IPS-20b (cell line): ENCODE measurements at regions not wholly inside any gene's neighbourhood (a gene's known extent, or its start where the extent isn't known, plus 50 kb on each side); places are given as distances from the start of the nearest gene placed in this dataset.

Experiments used
- H3K27ac ChIP-seq: one replicate; pipeline ENCODE4 v1.5.1; 2013; ENCODE audit warnings: low read length
- H3K27me3 ChIP-seq: 2 replicates; pipeline ENCODE4 v1.6.1; 2013; ENCODE audit warnings: mild to moderate bottlenecking, low read length, inconsistent platforms; ENCODE audit not compliant: insufficient read depth
- H3K36me3 ChIP-seq: 2 replicates; pipeline ENCODE4 v1.6.1; 2013; ENCODE audit warnings: low read depth, mild to moderate bottlenecking, inconsistent platforms, low read length, moderate library complexity; ENCODE audit not compliant: insufficient read depth
- H3K4me1 ChIP-seq: 2 replicates; pipeline ENCODE4 v1.6.1; 2013; ENCODE audit warnings: mild to moderate bottlenecking, control low read depth, inconsistent platforms, low read length, moderate library complexity; ENCODE audit not compliant: insufficient read depth
- H3K4me3 ChIP-seq: 2 replicates; pipeline ENCODE4 v1.5.1; 2013; ENCODE audit warnings: mild to moderate bottlenecking, low read length, inconsistent platforms
- H3K9ac ChIP-seq: 2 replicates; pipeline ENCODE4 v1.6.1; 2013; ENCODE audit warnings: low read depth, mild to moderate bottlenecking, inconsistent platforms, low read length, moderate library complexity
- H3K9me3 ChIP-seq: 2 replicates; pipeline ENCODE4 v1.6.1; 2013; ENCODE audit warnings: mild to moderate bottlenecking, low read depth, low read length, inconsistent platforms; ENCODE audit not compliant: insufficient read depth

GRCh38 chr5:6941631-6942030 is 228.4 kb downstream of the TENT4A start:
- H3K36me3 ChIP-seq = no peaks in the 10 kb centered on the region
- no peak overlapping the region for H3K4me3 ChIP-seq
- H3K9ac ChIP-seq = no peak overlapping the region
- no peaks in the 10 kb centered on the region for H3K4me1 ChIP-seq
- no peaks in the 10 kb centered on the region for H3K9me3 ChIP-seq
- H3K27ac ChIP-seq = no peak overlapping the region
- no peaks in the 10 kb centered on the region for H3K27me3 ChIP-seq

- H3K9ac ChIP-seq = no peak overlapping the region
- H3K27me3 ChIP-seq = no peaks in the 10 kb centered on the region
- no peaks in the 10 kb centered on the region for H3K4me1 ChIP-seq
- no peak overlapping the region for H3K27ac ChIP-seq
- H3K9me3 ChIP-seq = no peaks in the 10 kb centered on the region
- no peaks in the 10 kb centered on the region for H3K36me3 ChIP-seq
- no peak overlapping the region for H3K4me3 ChIP-seq
Measured at GRCh38 chr5:6943197-6944112, 230.2 kb downstream of the TENT4A start.

- Histone ChIP-seq H3K27me3 (no peaks in the 10 kb centered on the region), H3K27ac (no peak overlapping the region), H3K4me1 (no peaks in the 10 kb centered on the region), H3K36me3 (no peaks in the 10 kb centered on the region), H3K9me3 (no peaks in the 10 kb centered on the region), H3K9ac (no peak overlapping the region), H3K4me3 (no peak overlapping the region)
Measured at GRCh38 chr5:6948562-6948961, 235.3 kb downstream of the TENT4A start.

DNA sequence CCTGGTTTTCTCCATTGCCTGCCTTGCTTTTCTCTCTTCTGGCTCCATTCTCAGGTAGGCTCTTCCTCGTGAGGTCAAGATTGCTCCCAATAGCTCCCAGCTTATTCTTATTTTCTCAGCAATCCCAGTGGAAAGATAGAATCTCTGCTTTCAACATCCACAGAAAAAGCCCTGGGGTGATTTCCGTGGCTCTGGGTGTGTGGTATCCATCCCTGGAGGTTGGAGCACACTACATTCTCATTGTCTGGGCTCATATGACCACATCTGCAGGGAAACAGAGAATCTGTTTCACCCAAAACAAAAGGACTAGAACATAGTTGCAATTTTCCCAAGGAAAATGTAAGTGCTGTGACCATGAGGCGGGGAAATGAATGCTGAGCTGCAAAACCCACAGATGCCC is 236.0 kb downstream of the TENT4A start:
- no peaks in the 10 kb centered on the region for H3K27me3 ChIP-seq
- H3K9ac ChIP-seq = no peak overlapping the region
- H3K27ac ChIP-seq = no peak overlapping the region
- no peaks in the 10 kb centered on the region for H3K36me3 ChIP-seq
- no peaks in the 10 kb centered on the region for H3K4me1 ChIP-seq
- H3K9me3 ChIP-seq = no peaks in the 10 kb centered on the region
- H3K4me3 ChIP-seq = no peak overlapping the region

DNA sequence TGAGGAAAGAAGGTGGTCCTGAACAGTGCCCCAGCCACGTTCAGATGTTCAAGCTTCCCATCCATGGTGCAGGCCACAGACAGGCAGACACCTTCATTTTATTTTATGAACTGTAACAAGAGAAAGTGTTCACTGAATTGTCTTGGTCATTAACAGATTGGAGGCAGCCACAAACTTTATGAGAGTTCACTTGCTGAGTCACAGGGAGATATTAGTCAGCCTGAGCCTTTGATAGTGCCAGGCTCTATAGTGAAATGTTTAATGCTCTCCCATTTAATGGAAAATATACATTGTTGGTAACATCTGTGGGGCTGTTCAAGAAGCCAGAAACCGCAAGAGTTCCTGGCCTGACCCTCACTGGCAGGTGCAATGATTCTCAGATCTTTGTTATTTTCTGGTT is 237.0 kb downstream of the TENT4A start:
- H3K27ac ChIP-seq = no peak overlapping the region
- H3K4me1 ChIP-seq = no peaks in the 10 kb centered on the region
- H3K4me3 ChIP-seq = no peak overlapping the region
- no peak overlapping the region for H3K9ac ChIP-seq
- no peaks in the 10 kb centered on the region for H3K27me3 ChIP-seq
- H3K36me3 ChIP-seq = no peaks in the 10 kb centered on the region
- H3K9me3 ChIP-seq = no peaks in the 10 kb centered on the region

DNA sequence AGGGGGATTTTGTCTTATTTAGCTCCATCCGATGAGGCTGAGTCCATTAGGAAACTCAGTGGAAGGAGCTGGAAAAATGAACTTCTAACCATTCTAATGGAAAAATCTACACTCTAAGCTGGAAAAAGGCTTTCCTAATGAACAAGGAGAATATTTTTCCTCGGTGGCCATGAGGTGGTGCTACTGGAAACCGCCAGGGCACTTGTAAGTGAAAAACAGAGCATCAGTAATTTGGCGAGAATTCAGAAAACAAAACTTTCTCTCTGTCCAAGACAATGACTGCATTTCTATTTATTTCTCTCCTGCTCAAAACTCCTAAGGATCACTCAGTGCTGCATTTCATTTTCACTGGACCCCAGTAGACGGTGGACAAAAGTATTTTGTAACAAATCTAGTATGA is 237.6 kb downstream of the TENT4A start:
- Histone ChIP-seq H3K9me3 (no peaks in the 10 kb centered on the region), H3K27ac (no peak overlapping the region), H3K36me3 (no peaks in the 10 kb centered on the region), H3K27me3 (no peaks in the 10 kb centered on the region), H3K4me3 (no peak overlapping the region), H3K9ac (no peak overlapping the region), H3K4me1 (no peaks in the 10 kb centered on the region)

DNA sequence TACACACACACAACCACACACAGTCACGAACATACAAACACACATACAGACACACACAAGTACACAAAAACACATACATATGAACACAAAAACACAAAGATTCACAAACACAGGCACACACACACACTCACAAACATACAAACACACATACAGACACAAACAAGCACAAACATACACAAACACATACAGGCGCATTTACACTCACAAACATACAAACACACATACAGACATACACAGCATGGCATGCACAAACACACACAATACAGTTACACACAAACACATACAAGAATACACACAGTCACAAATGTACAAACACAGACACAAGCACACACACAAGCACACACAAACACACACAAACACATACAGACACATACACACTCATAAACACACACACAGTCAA is 247.9 kb downstream of the TENT4A start:
- Histone ChIP-seq H3K9ac (no peak overlapping the region), H3K36me3 (no peaks in the 10 kb centered on the region), H3K4me3 (no peak overlapping the region), H3K4me1 (no peaks in the 10 kb centered on the region), H3K27me3 (no peaks in the 10 kb centered on the region), H3K9me3 (no peaks in the 10 kb centered on the region), H3K27ac (no peak overlapping the region)

GRCh38 chr5:6961837-6962635 is 248.8 kb downstream of the TENT4A start:
- no peak overlapping the region for H3K27ac ChIP-seq
- H3K4me1 ChIP-seq = no peaks in the 10 kb centered on the region
- no peak overlapping the region for H3K4me3 ChIP-seq
- H3K27me3 ChIP-seq = no peaks in the 10 kb centered on the region
- no peak overlapping the region for H3K9ac ChIP-seq
- no peaks in the 10 kb centered on the region for H3K36me3 ChIP-seq
- H3K9me3 ChIP-seq = no peaks in the 10 kb centered on the region

DNA sequence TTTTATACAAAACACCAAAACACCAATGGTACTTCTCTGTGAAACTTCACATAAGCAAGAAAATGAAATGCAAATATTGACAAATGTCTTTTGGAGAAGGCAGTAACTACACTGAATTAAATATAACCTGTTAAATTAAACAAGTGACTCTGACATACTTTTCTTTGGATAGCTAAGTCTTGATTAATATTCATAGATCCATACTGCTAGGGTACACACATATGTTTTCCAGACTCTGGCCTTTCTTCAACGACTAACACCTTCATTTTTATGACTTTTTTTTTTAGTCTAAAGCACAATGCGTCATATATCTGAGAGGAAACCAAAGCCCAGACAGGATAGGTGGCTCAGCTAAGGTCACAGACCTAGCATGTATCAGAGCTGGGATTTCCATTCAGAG is 263.7 kb downstream of the TENT4A start:
- Histone ChIP-seq H3K36me3 (no peaks in the 10 kb centered on the region), H3K27ac (no peak overlapping the region), H3K9me3 (no peaks in the 10 kb centered on the region), H3K4me1 (no peaks in the 10 kb centered on the region; the same call in 1 of the 2 replicates), H3K4me3 (no peak overlapping the region), H3K27me3 (no peaks in the 10 kb centered on the region), H3K9ac (no peak overlapping the region)

DNA sequence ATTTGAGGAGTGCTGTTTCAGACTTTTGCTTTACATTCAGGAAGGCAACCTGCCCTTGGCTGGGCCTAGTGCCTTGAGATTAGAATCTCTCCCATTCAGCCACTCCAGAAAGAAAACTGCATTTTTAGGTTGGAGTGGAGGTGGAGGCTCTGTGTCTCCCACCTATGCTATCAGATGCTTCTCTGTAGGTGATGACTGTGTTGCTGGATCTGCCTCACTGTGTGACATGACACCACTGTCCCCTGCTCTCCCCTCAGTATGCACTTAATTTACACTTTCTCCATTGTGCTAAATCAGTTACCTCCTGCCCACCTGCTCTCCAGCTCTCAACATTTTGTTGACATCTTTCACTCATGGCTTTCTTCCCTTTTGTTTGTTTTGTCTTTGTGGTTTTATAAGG is 265.8 kb downstream of the TENT4A start:
- no peak overlapping the region for H3K9ac ChIP-seq
- H3K9me3 ChIP-seq = no peaks in the 10 kb centered on the region
- H3K4me1 ChIP-seq = no peaks in the 10 kb centered on the region; the same call in 1 of the 2 replicates
- no peaks in the 10 kb centered on the region for H3K27me3 ChIP-seq
- no peak overlapping the region for H3K4me3 ChIP-seq
- H3K36me3 ChIP-seq = no peaks in the 10 kb centered on the region
- H3K27ac ChIP-seq = no peak overlapping the region

GRCh38 chr5:6989230-6989629 is 276.0 kb downstream of the TENT4A start:
- Histone ChIP-seq H3K27me3 (no peaks in the 10 kb centered on the region), H3K4me3 (no peak overlapping the region), H3K36me3 (no peaks in the 10 kb centered on the region), H3K4me1 (no peaks in the 10 kb centered on the region), H3K9ac (no peak overlapping the region), H3K9me3 (no peaks in the 10 kb centered on the region), H3K27ac (no peak overlapping the region)

GRCh38 chr5:6994097-6994496 is 280.9 kb downstream of the TENT4A start:
- Histone ChIP-seq H3K36me3 (no peaks in the 10 kb centered on the region), H3K4me3 (no peak overlapping the region), H3K27ac (no peak overlapping the region), H3K27me3 (no peaks in the 10 kb centered on the region), H3K4me1 (no peaks in the 10 kb centered on the region), H3K9ac (no peak overlapping the region), H3K9me3 (no peaks in the 10 kb centered on the region)
